AG09309 (cell line): ENCODE measurements at regions not wholly inside any gene's neighbourhood (a gene's known extent, or its start where the extent isn't known, plus 50 kb on each side); places are given as distances from the start of the nearest gene placed in this dataset.

Experiments used
- DNase-seq: peaks from one replicate; pipeline ENCODE4 v3.0.0-alpha.2; 2010; ENCODE audit warnings: low read depth
- H3K4me3 ChIP-seq: 2 replicates; pipeline ENCODE4 v1.5.1; 2011; ENCODE audit warnings: mild to moderate bottlenecking, low read depth, low read length, moderate library complexity; ENCODE audit not compliant: control insufficient read depth
- TF ChIP-seq, protein P1 (sequence below): IDR thresholded peaks from 2 replicates; pipeline ENCODE4 v1.5.1; 2011; ENCODE audit warnings: mild to moderate bottlenecking, low read depth, low read length, inconsistent platforms; ENCODE audit not compliant: insufficient read depth, control insufficient read depth; ENCODE audit errors: missing control alignments

DNA sequence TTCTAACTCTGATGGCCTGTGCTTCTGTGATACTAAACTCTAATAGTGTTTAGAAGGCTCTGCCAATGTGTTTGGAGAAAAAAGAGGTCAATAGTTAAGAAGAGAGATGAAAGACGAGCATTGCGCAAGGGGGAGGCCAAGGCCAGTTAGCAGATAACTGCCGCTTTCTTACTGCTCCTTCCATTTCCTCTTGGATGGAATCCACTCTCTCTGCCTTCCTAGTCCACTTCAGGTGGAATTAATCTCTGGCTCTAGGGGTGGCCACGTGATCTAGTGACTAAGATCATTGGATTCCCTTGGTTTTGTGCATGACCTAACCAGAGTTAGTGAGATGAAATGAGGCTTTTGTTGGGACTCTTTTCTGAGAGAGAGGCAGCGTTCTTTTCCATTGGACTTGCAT is 148.3 kb downstream of the ACTL8 start:
- H3K4me3 ChIP-seq, result no peak overlapping the region
- TF ChIP-seq, protein P1, sequence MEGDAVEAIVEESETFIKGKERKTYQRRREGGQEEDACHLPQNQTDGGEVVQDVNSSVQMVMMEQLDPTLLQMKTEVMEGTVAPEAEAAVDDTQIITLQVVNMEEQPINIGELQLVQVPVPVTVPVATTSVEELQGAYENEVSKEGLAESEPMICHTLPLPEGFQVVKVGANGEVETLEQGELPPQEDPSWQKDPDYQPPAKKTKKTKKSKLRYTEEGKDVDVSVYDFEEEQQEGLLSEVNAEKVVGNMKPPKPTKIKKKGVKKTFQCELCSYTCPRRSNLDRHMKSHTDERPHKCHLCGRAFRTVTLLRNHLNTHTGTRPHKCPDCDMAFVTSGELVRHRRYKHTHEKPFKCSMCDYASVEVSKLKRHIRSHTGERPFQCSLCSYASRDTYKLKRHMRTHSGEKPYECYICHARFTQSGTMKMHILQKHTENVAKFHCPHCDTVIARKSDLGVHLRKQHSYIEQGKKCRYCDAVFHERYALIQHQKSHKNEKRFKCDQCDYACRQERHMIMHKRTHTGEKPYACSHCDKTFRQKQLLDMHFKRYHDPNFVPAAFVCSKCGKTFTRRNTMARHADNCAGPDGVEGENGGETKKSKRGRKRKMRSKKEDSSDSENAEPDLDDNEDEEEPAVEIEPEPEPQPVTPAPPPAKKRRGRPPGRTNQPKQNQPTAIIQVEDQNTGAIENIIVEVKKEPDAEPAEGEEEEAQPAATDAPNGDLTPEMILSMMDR, result no peak
- DNase-seq, result no peak

DNA sequence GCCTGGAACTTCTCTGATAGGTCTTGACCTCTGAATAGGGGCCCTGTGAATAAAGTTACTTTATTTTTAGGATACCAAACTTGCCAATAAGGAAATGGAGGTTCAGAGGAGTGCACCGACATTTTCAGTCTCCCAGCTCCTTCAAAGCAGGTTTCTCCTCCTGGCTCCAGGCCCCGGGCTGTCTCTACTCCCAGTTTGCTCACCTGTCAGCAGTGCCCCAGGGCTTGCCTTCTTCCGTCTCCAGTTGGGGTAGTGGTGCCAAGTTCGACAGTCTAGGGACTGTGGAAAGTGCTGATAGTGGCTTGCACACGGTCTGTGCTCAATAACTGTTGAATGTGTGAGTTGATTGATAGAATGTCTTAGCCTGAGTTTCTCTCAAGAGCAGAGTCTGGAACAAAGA is 149.2 kb downstream of the ACTL8 start:
- DNase-seq, result no peak
- no peak overlapping the region for H3K4me3 ChIP-seq
- TF ChIP-seq, protein P1, result no peak

DNA sequence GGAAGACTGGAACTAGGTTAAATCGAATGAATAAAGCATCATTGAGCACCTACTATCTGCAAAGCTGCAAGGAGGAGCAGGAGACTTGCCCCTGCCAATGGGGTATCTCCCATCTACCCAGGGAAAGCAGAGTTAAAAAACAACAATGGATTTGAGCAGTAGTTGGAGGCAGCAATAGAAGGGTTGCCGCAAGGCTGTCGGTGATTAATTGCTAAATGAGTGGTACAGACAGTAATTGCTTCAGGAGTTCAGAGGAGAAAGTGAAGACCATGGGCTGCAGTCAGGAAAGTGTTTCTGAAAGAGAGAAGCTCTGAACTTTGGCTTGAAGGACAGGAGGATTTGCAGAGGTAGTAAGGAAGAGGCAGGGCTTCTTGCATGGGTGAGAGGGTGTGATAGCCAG is 152.9 kb downstream of the ACTL8 start:
- TF ChIP-seq, protein P1, result no peak
- no peak for DNase-seq
- H3K4me3 ChIP-seq, result no peak overlapping the region

DNA sequence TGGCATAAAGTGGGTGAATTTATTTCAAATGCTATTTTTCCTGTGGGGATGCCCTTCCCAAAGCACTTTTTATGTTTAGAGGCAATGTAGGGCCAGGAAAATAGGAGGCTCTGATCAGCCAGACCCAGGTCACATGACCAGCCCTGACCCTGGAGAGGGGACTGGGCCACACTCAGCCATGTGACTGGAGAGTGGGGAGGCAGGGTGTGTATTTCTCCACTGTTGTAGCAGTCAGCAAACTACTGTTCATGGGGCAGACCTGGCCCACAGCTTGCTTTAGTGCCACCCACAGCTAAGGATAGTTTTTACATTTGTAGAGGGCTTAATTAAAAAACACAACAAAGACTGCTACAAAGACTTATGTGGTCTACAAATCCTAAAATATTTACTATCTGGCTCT is 153.8 kb downstream of the ACTL8 start:
- no peak for DNase-seq
- TF ChIP-seq, protein P1, result no peak
- no peak overlapping the region for H3K4me3 ChIP-seq

DNA sequence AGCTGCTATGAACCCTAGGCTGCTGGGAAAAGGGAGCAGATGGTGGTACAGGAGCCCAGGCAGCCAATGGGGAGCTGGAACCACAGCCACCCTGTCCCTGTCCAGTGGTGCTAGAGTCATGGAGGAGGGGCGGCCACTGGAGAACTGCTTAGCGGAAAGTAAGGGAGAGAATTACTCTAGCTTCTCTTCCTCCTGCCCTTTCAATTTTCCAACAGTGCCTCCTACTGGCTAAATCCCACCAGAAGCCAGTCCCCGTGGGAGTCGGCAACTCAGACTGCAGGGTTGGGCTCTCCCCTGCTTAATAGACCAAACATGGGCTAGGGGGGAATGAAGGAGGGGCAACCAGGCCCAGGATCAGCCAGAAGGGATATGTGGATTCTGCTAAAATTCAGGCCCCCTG is 154.5 kb downstream of the ACTL8 start:
- no peak overlapping the region for H3K4me3 ChIP-seq
- DNase-seq, result no peak
- TF ChIP-seq, protein P1, result peak; percentile 62

DNA sequence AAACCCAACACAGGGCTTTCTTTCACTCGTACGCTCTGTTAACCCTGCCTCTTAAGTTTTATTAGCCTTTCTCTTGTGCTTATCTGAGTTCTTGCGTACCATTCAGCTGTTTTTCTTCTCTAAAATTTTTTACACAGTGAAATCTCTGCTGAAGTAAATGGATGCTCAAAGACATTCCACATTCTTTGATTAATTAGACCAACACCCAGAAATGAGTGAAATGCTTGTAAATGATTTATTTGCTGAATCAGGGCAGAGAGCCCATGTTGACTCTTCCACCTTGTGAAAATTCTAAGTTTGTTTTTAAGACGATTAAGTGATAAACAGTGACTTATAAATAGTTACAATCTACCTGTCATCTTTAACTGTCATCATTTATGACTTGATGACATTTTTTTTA is 156.7 kb downstream of the ACTL8 start:
- no peak overlapping the region for H3K4me3 ChIP-seq
- DNase-seq, result no peak
- TF ChIP-seq, protein P1, result no peak

DNA sequence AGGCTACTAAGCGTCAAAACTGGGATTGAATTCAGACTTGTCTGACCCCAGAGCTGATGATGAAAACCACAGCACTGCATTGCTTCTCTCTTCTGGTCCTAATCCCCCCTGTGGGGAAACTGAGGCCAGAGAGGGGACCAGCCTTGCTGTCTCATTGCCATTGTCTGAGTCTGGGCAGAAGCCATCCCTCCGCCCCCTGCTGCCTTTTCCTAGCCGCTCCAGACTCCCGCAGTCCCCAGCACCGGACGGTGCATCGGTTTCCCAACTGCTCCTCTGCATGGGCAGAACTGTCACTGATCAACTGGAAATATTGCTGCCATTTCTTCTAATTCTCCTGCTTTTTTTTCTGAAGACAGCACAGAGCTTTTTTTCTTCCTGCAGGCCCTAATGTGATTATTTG is 157.4 kb downstream of the ACTL8 start:
- DNase-seq, result no peak
- H3K4me3 ChIP-seq, result no peak overlapping the region
- TF ChIP-seq, protein P1, result no peak
